Loucy (cell line): ENCODE measurements at regions not wholly inside any gene's neighbourhood (a gene's known extent, or its start where the extent isn't known, plus 50 kb on each side); places are given as distances from the start of the nearest gene placed in this dataset.

Source experiments
- EZH2phosphoT487 ChIP-seq: fragments of 200-600 bp; IDR thresholded peaks from 2 replicates; pipeline ENCODE4 v1.6.1; 2018; ENCODE audit warnings: antibody characterized with exemption, mild to moderate bottlenecking, moderate library complexity, borderline replicate concordance
- TF ChIP-seq, protein P1 (sequence below): fragments of 200-600 bp; sonication (generic); conservative IDR thresholded peaks from 2 replicates; pipeline ENCODE4 v1.5.1; 2014; ENCODE audit warnings: mild to moderate bottlenecking, antibody characterized with exemption, low read length

DNA sequence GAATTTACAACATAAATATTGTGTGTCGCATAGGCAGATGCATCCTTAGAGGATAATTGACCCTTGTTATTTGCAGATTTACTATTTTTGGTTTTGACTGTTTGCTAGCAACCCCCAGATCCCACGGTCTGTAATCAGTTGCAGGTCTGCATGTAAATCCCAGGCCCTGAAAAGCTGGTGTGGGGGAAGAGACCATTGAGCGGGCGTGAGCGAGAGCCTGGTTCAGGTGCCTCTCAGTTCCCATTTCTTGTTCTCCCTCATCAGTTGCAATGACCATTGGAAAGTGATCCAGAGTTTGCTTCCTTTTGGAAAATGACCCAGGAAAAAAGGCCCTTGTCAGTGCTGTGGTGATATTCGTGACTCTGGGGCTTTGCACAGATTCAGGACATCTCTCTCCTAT lies 238.9 kb downstream of the UACA start:
- TF ChIP-seq, protein P1, sequence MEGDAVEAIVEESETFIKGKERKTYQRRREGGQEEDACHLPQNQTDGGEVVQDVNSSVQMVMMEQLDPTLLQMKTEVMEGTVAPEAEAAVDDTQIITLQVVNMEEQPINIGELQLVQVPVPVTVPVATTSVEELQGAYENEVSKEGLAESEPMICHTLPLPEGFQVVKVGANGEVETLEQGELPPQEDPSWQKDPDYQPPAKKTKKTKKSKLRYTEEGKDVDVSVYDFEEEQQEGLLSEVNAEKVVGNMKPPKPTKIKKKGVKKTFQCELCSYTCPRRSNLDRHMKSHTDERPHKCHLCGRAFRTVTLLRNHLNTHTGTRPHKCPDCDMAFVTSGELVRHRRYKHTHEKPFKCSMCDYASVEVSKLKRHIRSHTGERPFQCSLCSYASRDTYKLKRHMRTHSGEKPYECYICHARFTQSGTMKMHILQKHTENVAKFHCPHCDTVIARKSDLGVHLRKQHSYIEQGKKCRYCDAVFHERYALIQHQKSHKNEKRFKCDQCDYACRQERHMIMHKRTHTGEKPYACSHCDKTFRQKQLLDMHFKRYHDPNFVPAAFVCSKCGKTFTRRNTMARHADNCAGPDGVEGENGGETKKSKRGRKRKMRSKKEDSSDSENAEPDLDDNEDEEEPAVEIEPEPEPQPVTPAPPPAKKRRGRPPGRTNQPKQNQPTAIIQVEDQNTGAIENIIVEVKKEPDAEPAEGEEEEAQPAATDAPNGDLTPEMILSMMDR = no peak
- TF ChIP-seq EZH2phosphoT487 = no peak
